ENCODE measurements at regions not wholly inside any gene's neighbourhood (a gene's known extent, or its start where the extent isn't known, plus 50 kb on each side); places are given as distances from the start of the nearest gene placed in this dataset.

GRCh38 chr5:4212071-4212739, 616.6 kb downstream of the IRX1 start:
- H3K56ac ChIP-seq (ENCODE audit: low read length), result peak overlapping the region; percentile 25
- no peaks in the 10 kb centered on the region for H3K79me2 ChIP-seq (ENCODE audit: control insufficient read depth, insufficient read depth, low read length)
- H3K4ac ChIP-seq (ENCODE audit: low read depth, low read length), result no peak overlapping the region
- H2BK120ac ChIP-seq (ENCODE audit: low read depth, low read length), result no peak overlapping the region
- peak overlapping the region; percentile 6 for H2BK5ac ChIP-seq (ENCODE audit: low read length)
- H2BK15ac ChIP-seq (replicated peaks; ENCODE audit: low read depth), result no peak overlapping the region
- H3K36me3 ChIP-seq (ENCODE audit: control insufficient read depth, insufficient read depth, low read length), result no peaks in the 10 kb centered on the region
- no CpG with 5 or more reads among the region's 9 CpGs for WGBS (ENCODE audit: extremely low coverage, insufficient coverage, low lambda C conversion rate)
- no peak overlapping the region for H4K5ac ChIP-seq (ENCODE audit: low read length)
- no peak overlapping the region for H3K4me3 ChIP-seq (ENCODE audit: low read length)
- no peak overlapping the region for H3K9ac ChIP-seq (ENCODE audit: low read length)
- H3K27me3 ChIP-seq (ENCODE audit: insufficient read depth, low read length, poor library complexity), result no peaks in the 10 kb centered on the region
- peaks cover 17% of the 10 kb centered on the region for H3K4me1 ChIP-seq (ENCODE audit: control insufficient read depth, low read depth, low read length)
- peak overlapping the region; percentile 8 for H2AK5ac ChIP-seq (ENCODE audit: low read length)
- peak overlapping the region; percentile 1 for H3K27ac ChIP-seq (ENCODE audit: low read depth, low read length)
- peak overlapping the region; percentile 47 for H3K18ac ChIP-seq (ENCODE audit: low read length)
- no peaks in the 10 kb centered on the region for H3K79me1 ChIP-seq (ENCODE audit: low read length)
- H3K23ac ChIP-seq (ENCODE audit: low read length), result peak overlapping the region; percentile 52
- H4K8ac ChIP-seq (ENCODE audit: low read depth, low read length), result no peak overlapping the region
- no peak overlapping the region for H3K4me2 ChIP-seq (ENCODE audit: low read length)
- peak; percentile 53 for DNase-seq

- H4K5ac ChIP-seq (ENCODE audit: low read length), result no peak overlapping the region
Observed at GRCh38 chr5:4212981-4213819, 617.6 kb downstream of the IRX1 start.

GRCh38 chr5:4215143-4215542, 619.5 kb downstream of the IRX1 start:
- Histone ChIP-seq H3K79me1 (ENCODE audit: low read length) (no peaks in the 10 kb centered on the region), H3K4me3 (ENCODE audit: low read length) (no peak overlapping the region), H2AK5ac (ENCODE audit: low read length) (no peak overlapping the region), H2BK5ac (ENCODE audit: low read length) (no peak overlapping the region), H4K5ac (ENCODE audit: low read length) (no peak overlapping the region), H4K8ac (ENCODE audit: low read depth, low read length) (no peak overlapping the region), H3K27ac (ENCODE audit: low read depth, low read length) (no peak overlapping the region), H3K4ac (ENCODE audit: low read depth, low read length) (no peak overlapping the region), H3K27me3 (ENCODE audit: insufficient read depth, low read length, poor library complexity) (no peaks in the 10 kb centered on the region), H2BK120ac (ENCODE audit: low read depth, low read length) (no peak overlapping the region), H3K9ac (ENCODE audit: low read length) (no peak overlapping the region), H3K36me3 (ENCODE audit: control insufficient read depth, insufficient read depth, low read length) (no peaks in the 10 kb centered on the region), H3K79me2 (ENCODE audit: control insufficient read depth, insufficient read depth, low read length) (no peaks in the 10 kb centered on the region), H3K23ac (ENCODE audit: low read length) (no peak overlapping the region), H3K56ac (ENCODE audit: low read length) (no peak overlapping the region), H3K18ac (ENCODE audit: low read length) (no peak overlapping the region), H3K4me1 (ENCODE audit: control insufficient read depth, low read depth, low read length) (peaks cover 17% of the 10 kb centered on the region), H3K4me2 (ENCODE audit: low read length) (no peak overlapping the region), H2BK15ac (replicated peaks; ENCODE audit: low read depth) (no peak overlapping the region)
- no peak for DNase-seq

More at GRCh38 chr5:4212981-4213819, 617.6 kb downstream of the IRX1 start:
- Histone ChIP-seq H3K9ac (ENCODE audit: low read length) (no peak overlapping the region), H2BK5ac (ENCODE audit: low read length) (no peak overlapping the region), H3K56ac (ENCODE audit: low read length) (no peak overlapping the region), H3K36me3 (ENCODE audit: control insufficient read depth, insufficient read depth, low read length) (no peaks in the 10 kb centered on the region), H2BK15ac (replicated peaks; ENCODE audit: low read depth) (no peak overlapping the region), H3K79me1 (ENCODE audit: low read length) (no peaks in the 10 kb centered on the region), H3K4me1 (ENCODE audit: control insufficient read depth, low read depth, low read length) (peaks cover 17% of the 10 kb centered on the region), H3K27me3 (ENCODE audit: insufficient read depth, low read length, poor library complexity) (no peaks in the 10 kb centered on the region), H3K79me2 (ENCODE audit: control insufficient read depth, insufficient read depth, low read length) (no peaks in the 10 kb centered on the region), H3K4ac (ENCODE audit: low read depth, low read length) (no peak overlapping the region), H2BK120ac (ENCODE audit: low read depth, low read length) (no peak overlapping the region), H3K4me2 (ENCODE audit: low read length) (no peak overlapping the region), H4K8ac (ENCODE audit: low read depth, low read length) (no peak overlapping the region), H3K4me3 (ENCODE audit: low read length) (no peak overlapping the region), H3K23ac (ENCODE audit: low read length) (no peak overlapping the region), H3K18ac (ENCODE audit: low read length) (no peak overlapping the region), H3K27ac (ENCODE audit: low read depth, low read length) (peak overlapping the region; percentile 2), H2AK5ac (ENCODE audit: low read length) (no peak overlapping the region)
- peak; percentile 91 for DNase-seq
- no CpG with 5 or more reads among the region's 9 CpGs for WGBS (ENCODE audit: extremely low coverage, insufficient coverage, low lambda C conversion rate)

- Histone ChIP-seq H2BK5ac (ENCODE audit: low read length) (no peak overlapping the region), H3K79me1 (ENCODE audit: low read length) (no peaks in the 10 kb centered on the region), H3K4me1 (ENCODE audit: control insufficient read depth, low read depth, low read length) (peaks cover 17% of the 10 kb centered on the region), H3K23ac (ENCODE audit: low read length) (no peak overlapping the region), H3K27me3 (ENCODE audit: insufficient read depth, low read length, poor library complexity) (no peaks in the 10 kb centered on the region), H2AK5ac (ENCODE audit: low read length) (no peak overlapping the region), H3K4me2 (ENCODE audit: low read length) (no peak overlapping the region), H3K4ac (ENCODE audit: low read depth, low read length) (no peak overlapping the region), H3K36me3 (ENCODE audit: control insufficient read depth, insufficient read depth, low read length) (no peaks in the 10 kb centered on the region), H3K56ac (ENCODE audit: low read length) (no peak overlapping the region), H3K18ac (ENCODE audit: low read length) (no peak overlapping the region), H2BK120ac (ENCODE audit: low read depth, low read length) (no peak overlapping the region), H3K27ac (ENCODE audit: low read depth, low read length) (no peak overlapping the region), H3K4me3 (ENCODE audit: low read length) (no peak overlapping the region), H3K9ac (ENCODE audit: low read length) (no peak overlapping the region), H2BK15ac (replicated peaks; ENCODE audit: low read depth) (no peak overlapping the region), H4K8ac (ENCODE audit: low read depth, low read length) (no peak overlapping the region), H3K79me2 (ENCODE audit: control insufficient read depth, insufficient read depth, low read length) (no peaks in the 10 kb centered on the region), H4K5ac (ENCODE audit: low read length) (no peak overlapping the region)
- no peak for DNase-seq
- no CpG with 5 or more reads among the region's 3 CpGs for WGBS (ENCODE audit: extremely low coverage, insufficient coverage, low lambda C conversion rate)
Observed at GRCh38 chr5:4216142-4216541, 620.5 kb downstream of the IRX1 start.

- Histone ChIP-seq H3K4me2 (ENCODE audit: low read length) (no peak overlapping the region), H3K9ac (ENCODE audit: low read length) (no peak overlapping the region), H3K36me3 (ENCODE audit: control insufficient read depth, insufficient read depth, low read length) (no peaks in the 10 kb centered on the region), H2BK120ac (ENCODE audit: low read depth, low read length) (no peak overlapping the region), H2BK5ac (ENCODE audit: low read length) (no peak overlapping the region), H3K4ac (ENCODE audit: low read depth, low read length) (no peak overlapping the region), H3K4me3 (ENCODE audit: low read length) (no peak overlapping the region), H3K56ac (ENCODE audit: low read length) (no peak overlapping the region), H2AK5ac (ENCODE audit: low read length) (no peak overlapping the region), H4K8ac (ENCODE audit: low read depth, low read length) (no peak overlapping the region), H3K79me2 (ENCODE audit: control insufficient read depth, insufficient read depth, low read length) (no peaks in the 10 kb centered on the region), H3K79me1 (ENCODE audit: low read length) (no peaks in the 10 kb centered on the region), H4K5ac (ENCODE audit: low read length) (no peak overlapping the region), H3K27ac (ENCODE audit: low read depth, low read length) (no peak overlapping the region), H2BK15ac (replicated peaks; ENCODE audit: low read depth) (no peak overlapping the region), H3K23ac (ENCODE audit: low read length) (no peak overlapping the region), H3K4me1 (ENCODE audit: control insufficient read depth, low read depth, low read length) (no peaks in the 10 kb centered on the region), H3K27me3 (ENCODE audit: insufficient read depth, low read length, poor library complexity) (no peaks in the 10 kb centered on the region), H3K18ac (ENCODE audit: low read length) (no peak overlapping the region)
- no peak for DNase-seq
- no CpG with 5 or more reads among the region's 7 CpGs for WGBS (ENCODE audit: extremely low coverage, insufficient coverage, low lambda C conversion rate)
Observed at GRCh38 chr5:4220016-4220415, 624.4 kb downstream of the IRX1 start.
